ENCODE measurements at regions not wholly inside any gene's neighbourhood (a gene's known extent, or its start where the extent isn't known, plus 50 kb on each side); places are given as distances from the start of the nearest gene placed in this dataset.

DNA sequence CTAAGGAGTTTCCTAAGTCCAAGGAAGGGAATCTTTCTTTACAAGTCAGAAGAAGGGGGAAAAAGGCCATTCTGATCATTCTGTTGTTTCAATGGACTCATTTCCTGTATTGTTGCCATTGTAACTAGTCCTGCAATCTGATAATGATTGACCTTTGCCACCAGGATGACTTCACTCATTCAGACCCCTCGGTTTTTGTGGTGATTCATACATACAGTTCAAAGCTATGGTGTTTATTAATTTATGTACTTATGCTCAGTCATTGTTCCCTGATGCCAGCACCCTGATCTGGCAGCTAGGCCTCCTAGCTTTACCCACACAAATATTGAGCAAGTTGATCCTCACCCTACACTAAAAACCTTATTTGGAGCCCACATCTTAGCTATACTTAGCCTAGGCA is 57.6 kb upstream of the ZNF519 start:
- DNase-seq (ENCODE audit: low read depth): peak; percentile 79

DNA sequence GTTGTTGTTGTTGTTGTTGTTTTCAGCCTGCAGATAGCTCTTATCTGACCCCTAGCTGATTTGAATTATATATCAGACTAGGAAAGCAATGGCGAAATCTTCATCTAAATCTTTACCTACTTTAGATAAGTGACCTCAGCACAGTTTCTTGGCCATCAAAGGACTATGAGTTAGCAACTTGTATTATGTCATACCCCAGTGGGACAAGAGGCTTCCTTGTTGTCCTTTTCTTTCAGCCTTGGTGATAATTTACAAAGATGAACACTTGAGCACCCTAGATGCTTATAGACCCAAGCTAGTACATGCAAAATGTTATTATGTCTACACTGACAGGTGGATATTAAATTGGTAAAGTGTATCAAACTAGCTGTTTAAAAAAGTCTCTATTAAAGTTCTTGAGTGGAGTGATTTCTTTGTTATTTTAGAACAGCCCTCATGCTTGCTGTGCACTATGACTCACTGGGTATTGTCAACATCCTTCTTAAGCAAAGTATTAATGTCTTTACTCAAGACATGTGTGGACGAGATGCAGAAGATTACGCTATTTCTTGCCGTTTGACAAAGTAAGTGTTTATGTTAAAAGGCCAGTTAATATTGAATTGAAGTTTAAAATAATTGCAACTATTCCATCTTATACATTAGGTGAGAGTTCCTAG is 56.6 kb upstream of the ZNF519 start:
- peak; percentile 48 for DNase-seq (ENCODE audit: low read depth)

Data from RPMI7951 (cell line).